Natural killer cell (primary cell): ENCODE measurements at regions not wholly inside any gene's neighbourhood (a gene's known extent, or its start where the extent isn't known, plus 50 kb on each side); places are given as distances from the start of the nearest gene placed in this dataset.

Source experiments
- ATAC-seq, 3 donors: fragments of 150-1000 bp in 2 of 3; fragments of 200-7000 bp in 1 of 3; cut with Tn5 transposase; 1 replicate in 1 of 3; 2 replicates in 2 of 3; pipeline ENCODE4 v1.10.0; 2021; ENCODE audit warnings: mild to moderate bottlenecking in 2 of 3, moderate library complexity in 2 of 3
- DNase-seq, 2 donors: peaks; one replicate each; pipeline versions ENCODE4 v3.0.0 to v3.0.0-alpha.2; 2013 to 2021; ENCODE audit warnings: mixed read lengths in 1 of 2
- H3K27ac ChIP-seq: one replicate; pipeline ENCODE4 v1.5.1; 2013; ENCODE audit warnings: mild to moderate bottlenecking, low read length
- H3K27me3 ChIP-seq: one replicate; pipeline ENCODE4 v1.6.1; 2013; ENCODE audit warnings: low read length; ENCODE audit not compliant: control insufficient read depth, insufficient read depth
- H3K36me3 ChIP-seq: one replicate; pipeline ENCODE4 v1.6.1; 2013; ENCODE audit warnings: low read length; ENCODE audit not compliant: control insufficient read depth, insufficient read depth
- H3K4me1 ChIP-seq: one replicate; pipeline ENCODE4 v1.6.1; 2013; ENCODE audit warnings: low read length; ENCODE audit not compliant: control insufficient read depth, insufficient read depth
- H3K4me3 ChIP-seq: one replicate; pipeline ENCODE4 v1.5.1; 2013; ENCODE audit warnings: low read length
- H3K9me3 ChIP-seq: one replicate; pipeline ENCODE4 v1.6.1; 2013; ENCODE audit warnings: low read length; ENCODE audit not compliant: control insufficient read depth, insufficient read depth
- H3K27ac Mint-ChIP-seq, 2 donors: one replicate each; pipeline ENCODE4 v1.8.0; 2022; ENCODE audit warnings: mild to moderate bottlenecking in 2 of 2, mixed read lengths in 2 of 2, moderate library complexity in 1 of 2
- H3K27me3 Mint-ChIP-seq, 2 donors: one replicate each; pipeline ENCODE4 v1.8.0; 2022; ENCODE audit warnings: low read depth in 2 of 2, mixed read lengths in 2 of 2
- H3K36me3 Mint-ChIP-seq: one replicate; pipeline ENCODE4 v1.8.0; 2022; ENCODE audit warnings: mixed read lengths
- H3K4me1 Mint-ChIP-seq, 2 donors: one replicate each; pipeline ENCODE4 v1.8.0; 2022; ENCODE audit warnings: mixed read lengths in 2 of 2
- H3K4me3 Mint-ChIP-seq: one replicate; pipeline ENCODE4 v1.8.0; 2022; ENCODE audit warnings: mild to moderate bottlenecking, moderate library complexity, mixed read lengths
- H3K9me3 Mint-ChIP-seq, 2 donors: one replicate each; pipeline ENCODE4 v1.8.0; 2022; ENCODE audit warnings: mixed read lengths in 2 of 2
- WGBS: methylation state at CpG from one replicate; pipeline ENCODE4 v1.1.7; 2013; ENCODE audit warnings: missing lambda C conversion rate; ENCODE audit not compliant: insufficient coverage; 5-methylcytosine and 5-hydroxymethylcytosine counted together
- intact Hi-C: fragments of 100-400 bp; cut with micrococcal nuclease; formaldehyde crosslinking; loops from one replicate; pipeline ENCODE4 v1.14.2; 2022
- TF ChIP-seq, protein P1 (sequence below): fragments of 200-600 bp; IDR thresholded peaks from one replicate; pipeline ENCODE4 v1.8.0; 2022; ENCODE audit warnings: antibody characterized with exemption

DNA sequence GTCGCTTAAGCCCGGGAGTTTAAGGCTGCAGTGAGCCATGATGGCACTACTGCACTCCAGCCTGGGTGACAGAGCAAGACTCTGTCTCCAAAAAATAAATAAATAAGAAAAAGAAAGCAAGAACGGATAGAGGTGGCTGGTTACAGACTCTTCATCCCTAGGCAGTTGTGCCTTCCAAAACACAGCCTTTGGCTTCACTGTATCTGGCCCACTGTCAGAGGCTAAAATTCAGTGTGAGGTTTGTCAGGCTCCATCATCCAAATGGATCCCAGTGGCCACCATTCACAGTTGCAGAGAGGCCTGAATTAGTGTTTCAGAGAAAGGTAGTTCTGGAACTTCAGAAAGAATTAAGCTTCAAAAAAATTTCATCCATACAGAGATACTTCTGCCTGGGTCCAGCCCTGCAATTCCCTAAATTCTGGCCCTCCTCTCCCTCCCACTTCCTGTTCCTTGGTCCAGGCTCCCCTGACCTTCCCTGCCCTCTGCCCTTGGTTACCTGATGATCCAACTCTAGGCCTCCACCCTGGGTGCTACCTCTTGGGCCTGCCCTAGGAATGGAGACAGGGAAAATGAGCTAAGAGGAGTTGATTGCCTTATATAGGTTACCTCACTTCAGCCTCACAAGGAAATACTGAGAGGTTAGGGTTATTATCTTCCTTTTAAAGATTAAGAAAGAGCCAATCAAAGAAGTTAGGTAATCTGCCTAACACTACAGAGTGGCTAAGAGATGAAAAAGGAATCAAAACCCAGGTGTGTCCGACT is 97.2 kb upstream of the SLC44A1 start:
- H3K27ac Mint-ChIP-seq = no peak overlapping the region
- no peaks in the 10 kb centered on the region for H3K27me3 ChIP-seq
- peaks cover 15 to 23% of the 10 kb centered on the region in 2 donors for H3K27me3 Mint-ChIP-seq
- TF ChIP-seq, protein P1, sequence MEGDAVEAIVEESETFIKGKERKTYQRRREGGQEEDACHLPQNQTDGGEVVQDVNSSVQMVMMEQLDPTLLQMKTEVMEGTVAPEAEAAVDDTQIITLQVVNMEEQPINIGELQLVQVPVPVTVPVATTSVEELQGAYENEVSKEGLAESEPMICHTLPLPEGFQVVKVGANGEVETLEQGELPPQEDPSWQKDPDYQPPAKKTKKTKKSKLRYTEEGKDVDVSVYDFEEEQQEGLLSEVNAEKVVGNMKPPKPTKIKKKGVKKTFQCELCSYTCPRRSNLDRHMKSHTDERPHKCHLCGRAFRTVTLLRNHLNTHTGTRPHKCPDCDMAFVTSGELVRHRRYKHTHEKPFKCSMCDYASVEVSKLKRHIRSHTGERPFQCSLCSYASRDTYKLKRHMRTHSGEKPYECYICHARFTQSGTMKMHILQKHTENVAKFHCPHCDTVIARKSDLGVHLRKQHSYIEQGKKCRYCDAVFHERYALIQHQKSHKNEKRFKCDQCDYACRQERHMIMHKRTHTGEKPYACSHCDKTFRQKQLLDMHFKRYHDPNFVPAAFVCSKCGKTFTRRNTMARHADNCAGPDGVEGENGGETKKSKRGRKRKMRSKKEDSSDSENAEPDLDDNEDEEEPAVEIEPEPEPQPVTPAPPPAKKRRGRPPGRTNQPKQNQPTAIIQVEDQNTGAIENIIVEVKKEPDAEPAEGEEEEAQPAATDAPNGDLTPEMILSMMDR = no peak
- ATAC-seq (no peak), DNase-seq (no peak)
- no peaks in the 10 kb centered on the region for H3K9me3 ChIP-seq
- H3K4me1 Mint-ChIP-seq = peaks cover 9 to 15% of the 10 kb centered on the region in 2 donors
- no peaks in the 10 kb centered on the region for H3K9me3 Mint-ChIP-seq
- intact Hi-C loops = no loop called here
- H3K36me3 Mint-ChIP-seq = no peaks in the 10 kb centered on the region
- no peak overlapping the region for H3K4me3 Mint-ChIP-seq
- 86% methylated on average over 4 of the region's 4 CpGs for WGBS
- no peaks in the 10 kb centered on the region for H3K36me3 ChIP-seq
- H3K27ac ChIP-seq = no peak overlapping the region
- H3K4me3 ChIP-seq = no peak overlapping the region
- H3K4me1 ChIP-seq = no peaks in the 10 kb centered on the region

DNA sequence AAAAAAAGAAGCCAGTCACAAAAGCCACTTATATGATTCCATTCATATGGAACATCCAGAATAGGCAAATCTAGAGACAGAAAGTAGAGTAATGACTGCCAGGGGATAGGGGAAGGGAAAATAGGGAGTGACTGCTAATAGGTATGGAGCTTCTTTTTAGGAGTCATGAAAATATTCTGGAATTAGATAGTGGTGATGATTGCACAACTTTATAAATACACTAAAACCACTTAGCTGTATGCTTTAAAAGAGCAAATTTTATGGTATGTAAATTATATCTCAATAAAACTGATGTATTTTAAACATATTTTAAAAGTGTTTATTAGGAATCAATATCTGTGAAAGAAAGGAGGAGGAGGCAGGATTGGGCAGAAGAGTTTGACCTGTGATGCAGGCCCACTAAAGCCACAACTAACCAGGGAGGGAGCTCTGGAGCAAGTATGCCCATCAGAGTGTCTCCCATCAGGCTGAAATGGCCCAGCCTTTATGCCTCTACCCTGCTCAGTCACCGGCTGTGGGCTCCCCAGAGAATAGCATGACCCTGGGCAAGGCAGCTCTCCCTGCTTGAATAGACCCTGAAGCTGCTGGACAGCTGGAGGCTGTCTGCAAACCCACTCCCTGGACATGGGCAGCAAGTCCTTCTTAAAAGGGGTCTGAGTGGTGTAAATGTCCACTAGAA is 96.0 kb upstream of the SLC44A1 start:
- intact Hi-C loops = no loop called here
- no peak overlapping the region for H3K27ac Mint-ChIP-seq
- no peaks in the 10 kb centered on the region for H3K9me3 Mint-ChIP-seq
- H3K4me1 ChIP-seq = no peaks in the 10 kb centered on the region
- H3K27me3 ChIP-seq = no peaks in the 10 kb centered on the region
- no peak overlapping the region for H3K4me3 ChIP-seq
- ATAC-seq (no peak), DNase-seq (no peak)
- 93% methylated on average over 1 of the region's 1 CpG for WGBS
- H3K9me3 ChIP-seq = no peaks in the 10 kb centered on the region
- no peak overlapping the region for H3K4me3 Mint-ChIP-seq
- no peak overlapping the region for H3K27ac ChIP-seq
- H3K36me3 ChIP-seq = no peaks in the 10 kb centered on the region
- H3K4me1 Mint-ChIP-seq = peaks cover 9 to 15% of the 10 kb centered on the region in 2 donors
- peaks cover 11 to 13% of the 10 kb centered on the region in 2 donors for H3K27me3 Mint-ChIP-seq
- TF ChIP-seq, protein P1 = no peak
- H3K36me3 Mint-ChIP-seq = no peaks in the 10 kb centered on the region

DNA sequence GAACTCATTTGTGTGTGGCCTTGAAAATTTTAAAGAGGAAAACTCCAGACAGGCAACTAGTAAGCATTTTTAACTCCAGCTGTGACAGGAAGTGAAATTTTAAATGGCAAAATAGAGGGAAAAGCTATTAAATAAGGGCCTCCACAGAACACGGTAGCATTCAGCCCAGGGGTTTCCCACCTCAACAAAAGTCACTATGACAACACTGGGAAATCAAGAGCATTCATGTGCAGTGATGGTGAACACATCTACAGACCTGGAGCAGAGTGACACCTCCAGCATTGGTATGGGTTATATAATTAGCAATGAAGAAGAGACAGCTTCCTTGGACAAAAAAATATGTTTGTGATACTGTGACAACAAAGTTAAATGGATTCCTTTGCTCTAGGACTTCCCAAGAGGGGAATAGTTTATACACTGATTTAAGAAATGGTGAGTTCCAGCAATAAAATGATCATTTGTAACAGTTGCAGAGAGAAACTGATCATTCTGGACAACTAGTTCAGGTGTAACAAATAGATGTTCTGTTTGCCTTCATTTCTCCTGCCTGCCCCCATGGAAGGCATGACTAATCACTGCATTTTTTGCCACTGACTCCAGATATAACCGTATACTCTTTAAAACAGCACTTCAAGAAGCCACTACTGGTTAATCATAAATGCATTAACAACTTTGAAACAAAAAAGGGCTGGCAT is 93.3 kb upstream of the SLC44A1 start:
- H3K4me1 ChIP-seq = no peaks in the 10 kb centered on the region
- H3K27me3 Mint-ChIP-seq = peaks cover 6 to 11% of the 10 kb centered on the region in 2 donors
- no peak overlapping the region for H3K4me3 ChIP-seq
- peaks cover 9 to 15% of the 10 kb centered on the region in 2 donors for H3K4me1 Mint-ChIP-seq
- no peaks in the 10 kb centered on the region for H3K36me3 Mint-ChIP-seq
- no peak overlapping the region for H3K27ac Mint-ChIP-seq
- TF ChIP-seq, protein P1 = no peak
- ATAC-seq (no peak), DNase-seq (no peak)
- no peak overlapping the region for H3K27ac ChIP-seq
- no peaks in the 10 kb centered on the region for H3K9me3 ChIP-seq
- no peak overlapping the region for H3K4me3 Mint-ChIP-seq
- no peaks in the 10 kb centered on the region for H3K9me3 Mint-ChIP-seq
- WGBS = 68% methylated on average over 2 of the region's 2 CpGs
- H3K36me3 ChIP-seq = no peaks in the 10 kb centered on the region
- no peaks in the 10 kb centered on the region for H3K27me3 ChIP-seq
- intact Hi-C loops = no loop called here
